Skeletal muscle tissue (tissue), 3 donors: ENCODE measurements at regions not wholly inside any gene's neighbourhood (a gene's known extent, or its start where the extent isn't known, plus 50 kb on each side); places are given as distances from the start of the nearest gene placed in this dataset.

ENCODE experiments used
- H3K27ac ChIP-seq: one replicate; pipeline ENCODE4 v1.7.0; 2013; ENCODE audit warnings: mild to moderate bottlenecking, low read depth, low read length, inconsistent platforms
- H3K27me3 ChIP-seq, 3 donors: one replicate each; pipeline ENCODE4 v1.7.0; 2013; ENCODE audit warnings: low read length in 3 of 3; ENCODE audit not compliant: control insufficient read depth in 3 of 3, insufficient read depth in 3 of 3
- H3K36me3 ChIP-seq, 3 donors: one replicate each; pipeline ENCODE4 v1.7.0; 2013; ENCODE audit warnings: low read length in 3 of 3; ENCODE audit not compliant: control insufficient read depth in 3 of 3, insufficient read depth in 3 of 3
- H3K4me1 ChIP-seq, 3 donors: one replicate each; pipeline ENCODE4 v1.7.0; 2013; ENCODE audit warnings: low read length in 3 of 3, mild to moderate bottlenecking in 3 of 3; ENCODE audit not compliant: control insufficient read depth in 3 of 3, insufficient read depth in 3 of 3
- H3K4me3 ChIP-seq, 3 donors: one replicate each; pipeline ENCODE4 v1.7.0; 2013; ENCODE audit warnings: low read length in 3 of 3
- H3K9ac ChIP-seq, 3 donors: one replicate each; pipeline ENCODE4 v1.7.0; 2013; ENCODE audit warnings: low read length in 3 of 3, mild to moderate bottlenecking in 3 of 3, moderate library complexity in 2 of 3, low read depth in 1 of 3
- H3K9me3 ChIP-seq, 3 donors: one replicate each; pipeline ENCODE4 v1.7.0; 2013; ENCODE audit warnings: low read length in 3 of 3; ENCODE audit not compliant: control insufficient read depth in 3 of 3
- donor health status: Osteomylitis.

- H3K9ac ChIP-seq, result no peak overlapping the region
- H3K27ac ChIP-seq, result no peak overlapping the region
- H3K9me3 ChIP-seq, result no peaks in the 10 kb centered on the region
- H3K4me3 ChIP-seq, result no peak overlapping the region
- peaks cover 11 to 17% (median 13%) of the 10 kb centered on the region in 3 donors for H3K27me3 ChIP-seq
- H3K4me1 ChIP-seq, result peaks cover 0 to 2% (median 0%) of the 10 kb centered on the region in 3 donors
- no peaks in the 10 kb centered on the region for H3K36me3 ChIP-seq
Observed at GRCh38 chr16:49023050-49023449, 258.6 kb downstream of the CBLN1 start.

GRCh38 chr16:49022351-49022963 lies 259.2 kb downstream of the CBLN1 start:
- H3K9ac ChIP-seq, result no peak overlapping the region
- H3K27me3 ChIP-seq, result peaks cover 11 to 18% (median 13%) of the 10 kb centered on the region in 3 donors
- peaks cover 0 to 2% (median 0%) of the 10 kb centered on the region in 3 donors for H3K4me1 ChIP-seq
- H3K36me3 ChIP-seq, result no peaks in the 10 kb centered on the region
- H3K27ac ChIP-seq, result no peak overlapping the region
- no peaks in the 10 kb centered on the region for H3K9me3 ChIP-seq
- no peak overlapping the region for H3K4me3 ChIP-seq

GRCh38 chr16:49021136-49021535 lies 260.5 kb downstream of the CBLN1 start:
- Histone ChIP-seq H3K4me1 (peaks cover 0 to 2% (median 0%) of the 10 kb centered on the region in 3 donors), H3K4me3 (no peak overlapping the region), H3K27ac (no peak overlapping the region), H3K9ac (no peak overlapping the region), H3K36me3 (no peaks in the 10 kb centered on the region), H3K9me3 (no peaks in the 10 kb centered on the region), H3K27me3 (peaks cover 12 to 22% (median 18%) of the 10 kb centered on the region in 3 donors)

- Histone ChIP-seq H3K27me3 (peaks cover 18 to 23% (median 20%) of the 10 kb centered on the region in 3 donors), H3K4me1 (peaks cover 0 to 2% (median 0%) of the 10 kb centered on the region in 3 donors), H3K4me3 (no peak overlapping the region), H3K36me3 (no peaks in the 10 kb centered on the region), H3K9me3 (no peaks in the 10 kb centered on the region), H3K27ac (no peak overlapping the region), H3K9ac (no peak overlapping the region)
Observed at GRCh38 chr16:49020436-49020835, 261.2 kb downstream of the CBLN1 start.

DNA sequence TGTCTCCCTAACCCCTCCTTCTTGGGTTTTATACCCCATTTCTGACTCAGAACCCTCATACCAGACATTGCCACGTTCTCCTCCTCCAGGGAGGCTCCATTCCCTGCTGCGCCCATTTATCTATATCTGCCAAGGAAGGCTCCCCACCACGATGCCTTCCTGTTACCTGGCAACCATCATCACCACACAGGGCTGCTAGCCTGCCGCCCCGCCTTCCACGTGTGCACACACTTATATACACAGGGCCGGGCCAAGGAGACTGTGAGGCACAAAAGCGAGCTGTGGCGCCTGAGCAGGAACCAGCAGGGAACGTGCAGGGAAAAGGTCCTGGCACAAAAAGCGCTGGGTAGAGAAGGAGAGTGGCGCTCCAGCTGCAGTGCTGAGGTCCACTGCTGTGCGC lies 261.8 kb downstream of the CBLN1 start:
- H3K4me3 ChIP-seq, result no peak overlapping the region
- H3K9me3 ChIP-seq, result no peaks in the 10 kb centered on the region
- no peak overlapping the region for H3K9ac ChIP-seq
- no peak overlapping the region for H3K27ac ChIP-seq
- peaks cover 0 to 2% (median 0%) of the 10 kb centered on the region in 3 donors for H3K4me1 ChIP-seq
- no peaks in the 10 kb centered on the region for H3K36me3 ChIP-seq
- H3K27me3 ChIP-seq, result peaks cover 22 to 27% (median 26%) of the 10 kb centered on the region in 3 donors

DNA sequence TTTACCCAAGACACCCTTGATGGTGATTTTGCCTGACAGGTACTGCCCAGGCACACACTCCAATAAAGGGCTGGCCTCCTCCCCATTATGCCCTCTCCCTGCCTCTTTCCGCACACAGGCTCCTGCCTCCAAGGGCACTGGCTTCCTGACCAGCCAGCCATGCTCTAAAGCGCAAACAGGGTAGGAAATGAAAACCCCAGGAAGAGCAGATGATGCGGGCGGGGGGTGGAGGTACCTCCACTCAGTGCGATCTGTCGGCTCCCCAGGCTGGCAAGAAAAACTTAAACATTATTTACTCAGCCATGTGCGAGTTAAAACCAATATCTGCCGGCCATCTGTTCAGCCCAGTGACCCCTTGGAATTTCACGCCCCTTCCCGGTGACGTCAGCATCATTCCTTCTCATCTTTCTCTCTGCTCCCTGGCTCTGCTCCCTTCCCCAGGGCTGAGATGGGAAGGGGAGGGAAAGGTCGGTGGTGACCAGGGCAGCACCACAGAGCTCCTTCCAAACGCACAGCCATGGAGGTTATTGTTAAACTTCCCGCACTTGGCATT lies 262.5 kb downstream of the CBLN1 start:
- Histone ChIP-seq H3K27me3 (peaks cover 28 to 33% (median 29%) of the 10 kb centered on the region in 3 donors), H3K27ac (no peak overlapping the region), H3K36me3 (no peaks in the 10 kb centered on the region), H3K4me3 (no peak overlapping the region), H3K4me1 (peaks cover 0 to 2% (median 0%) of the 10 kb centered on the region in 3 donors), H3K9ac (no peak overlapping the region), H3K9me3 (no peaks in the 10 kb centered on the region)

- Histone ChIP-seq H3K4me1 (peaks cover 0 to 2% (median 0%) of the 10 kb centered on the region in 3 donors), H3K27me3 (peaks cover 31 to 36% (median 32%) of the 10 kb centered on the region in 3 donors), H3K9ac (no peak overlapping the region), H3K4me3 (no peak overlapping the region), H3K36me3 (no peaks in the 10 kb centered on the region), H3K9me3 (no peaks in the 10 kb centered on the region), H3K27ac (no peak overlapping the region)
Observed at GRCh38 chr16:49018259-49018931, 263.2 kb downstream of the CBLN1 start.

- H3K4me3 ChIP-seq, result no peak overlapping the region
- H3K27ac ChIP-seq, result no peak overlapping the region
- peaks cover 32 to 38% (median 37%) of the 10 kb centered on the region in 3 donors for H3K27me3 ChIP-seq
- no peaks in the 10 kb centered on the region for H3K36me3 ChIP-seq
- H3K4me1 ChIP-seq, result peaks cover 0 to 2% (median 0%) of the 10 kb centered on the region in 3 donors
- H3K9ac ChIP-seq, result no peak overlapping the region
- no peaks in the 10 kb centered on the region for H3K9me3 ChIP-seq
Observed at GRCh38 chr16:49017501-49017900, 264.1 kb downstream of the CBLN1 start.

DNA sequence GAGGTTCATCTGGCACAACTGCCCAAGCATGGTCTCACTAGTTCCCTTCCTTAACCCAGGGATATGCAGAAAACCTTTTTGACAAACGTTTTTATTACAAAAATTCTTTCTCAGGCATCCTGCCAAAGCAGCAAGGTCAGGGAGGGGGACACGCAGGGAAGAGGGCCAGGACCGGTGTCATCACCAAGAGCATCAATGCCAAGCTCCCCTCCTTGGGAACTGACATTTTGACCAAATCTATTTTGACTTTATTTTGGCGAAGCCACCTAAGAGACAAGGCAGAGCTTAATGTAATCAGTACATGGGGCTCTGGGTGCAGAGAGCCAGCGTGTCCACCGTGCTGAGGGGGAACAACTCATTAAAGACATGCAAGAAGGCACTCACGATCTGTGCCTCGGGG lies 265.2 kb downstream of the CBLN1 start:
- Histone ChIP-seq H3K9ac (no peak overlapping the region), H3K36me3 (no peaks in the 10 kb centered on the region), H3K27me3 (peaks cover 32 to 38% (median 37%) of the 10 kb centered on the region in 3 donors), H3K27ac (no peak overlapping the region), H3K4me1 (peaks cover 0 to 2% (median 0%) of the 10 kb centered on the region in 3 donors), H3K4me3 (no peak overlapping the region), H3K9me3 (no peaks in the 10 kb centered on the region)

- H3K27me3 ChIP-seq, result peaks cover 31 to 41% (median 32%) of the 10 kb centered on the region in 3 donors
- peaks cover 0 to 2% (median 0%) of the 10 kb centered on the region in 3 donors for H3K4me1 ChIP-seq
- no peak overlapping the region for H3K4me3 ChIP-seq
- H3K27ac ChIP-seq, result no peak overlapping the region
- no peaks in the 10 kb centered on the region for H3K36me3 ChIP-seq
- no peaks in the 10 kb centered on the region for H3K9me3 ChIP-seq
- no peak overlapping the region for H3K9ac ChIP-seq
Observed at GRCh38 chr16:49015225-49015592, 266.4 kb downstream of the CBLN1 start.
